ENCODE measurements at regions not wholly inside any gene's neighbourhood (a gene's known extent, or its start where the extent isn't known, plus 50 kb on each side); places are given as distances from the start of the nearest gene placed in this dataset.

DNA sequence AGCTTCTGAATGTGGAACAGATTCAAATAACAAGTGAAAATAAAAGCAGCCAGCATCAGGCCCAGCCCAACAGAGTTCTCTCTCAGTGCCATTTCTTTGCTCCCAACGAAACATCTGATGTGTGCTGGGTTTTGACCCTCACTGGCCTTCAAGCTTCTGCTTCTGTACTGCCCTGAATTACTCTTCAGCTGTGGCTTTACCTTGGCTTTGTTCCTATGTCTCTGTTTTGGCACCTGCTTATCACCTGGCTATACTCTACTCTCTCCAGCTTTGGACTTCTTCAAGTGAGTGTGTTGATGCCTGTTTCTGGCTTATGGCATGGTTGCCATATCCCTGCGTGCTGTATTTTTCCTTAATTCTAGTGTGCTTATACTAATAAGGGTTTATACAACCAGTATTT lies 768.3 kb downstream of the SORCS1 start:
- TF ChIP-seq EZH2 (IDR thresholded peaks at IDR 0.05; ENCODE audit: low read length): no peak
- TF ChIP-seq, protein P1, sequence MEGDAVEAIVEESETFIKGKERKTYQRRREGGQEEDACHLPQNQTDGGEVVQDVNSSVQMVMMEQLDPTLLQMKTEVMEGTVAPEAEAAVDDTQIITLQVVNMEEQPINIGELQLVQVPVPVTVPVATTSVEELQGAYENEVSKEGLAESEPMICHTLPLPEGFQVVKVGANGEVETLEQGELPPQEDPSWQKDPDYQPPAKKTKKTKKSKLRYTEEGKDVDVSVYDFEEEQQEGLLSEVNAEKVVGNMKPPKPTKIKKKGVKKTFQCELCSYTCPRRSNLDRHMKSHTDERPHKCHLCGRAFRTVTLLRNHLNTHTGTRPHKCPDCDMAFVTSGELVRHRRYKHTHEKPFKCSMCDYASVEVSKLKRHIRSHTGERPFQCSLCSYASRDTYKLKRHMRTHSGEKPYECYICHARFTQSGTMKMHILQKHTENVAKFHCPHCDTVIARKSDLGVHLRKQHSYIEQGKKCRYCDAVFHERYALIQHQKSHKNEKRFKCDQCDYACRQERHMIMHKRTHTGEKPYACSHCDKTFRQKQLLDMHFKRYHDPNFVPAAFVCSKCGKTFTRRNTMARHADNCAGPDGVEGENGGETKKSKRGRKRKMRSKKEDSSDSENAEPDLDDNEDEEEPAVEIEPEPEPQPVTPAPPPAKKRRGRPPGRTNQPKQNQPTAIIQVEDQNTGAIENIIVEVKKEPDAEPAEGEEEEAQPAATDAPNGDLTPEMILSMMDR (optimal IDR thresholded peaks at IDR 0.05 in 1 of 3, IDR thresholded peaks at IDR 0.05 in 1 of 3, conservative IDR thresholded peaks at IDR 0.05 in 1 of 3; ENCODE audit: extremely low read depth in 1 of 3, insufficient read depth in 2 of 3, low read length in 3 of 3): no peak

All from keratinocyte (primary cell).